Left colon (tissue), 2 donors: ENCODE measurements at regions not wholly inside any gene's neighbourhood (a gene's known extent, or its start where the extent isn't known, plus 50 kb on each side); places are given as distances from the start of the nearest gene placed in this dataset.

ENCODE experiments used
- ATAC-seq: fragments of 200-7000 bp; cut with Tn5 transposase; one replicate; pipeline ENCODE4 v1.9.1; 2020; ENCODE audit warnings: mild to moderate bottlenecking, moderate library complexity
- DNase-seq, 2 donors: peaks; one replicate each; pipeline ENCODE4 v3.0.0-alpha.2; 2020
- intact Hi-C, 2 donors: fragments of 100-400 bp; cut with DNase I in 1 of 2; cut with micrococcal nuclease in 1 of 2; formaldehyde crosslinking; loops; one replicate each; pipeline versions ENCODE4 v1.11.2 to v1.14.0; 2022; cut with DNase I, micrococcal nuclease
- donor health status: DM: no; HTN: no; CAD: no.
- donor health status: DM: yes; HTN: yes; CAD: no.

DNA sequence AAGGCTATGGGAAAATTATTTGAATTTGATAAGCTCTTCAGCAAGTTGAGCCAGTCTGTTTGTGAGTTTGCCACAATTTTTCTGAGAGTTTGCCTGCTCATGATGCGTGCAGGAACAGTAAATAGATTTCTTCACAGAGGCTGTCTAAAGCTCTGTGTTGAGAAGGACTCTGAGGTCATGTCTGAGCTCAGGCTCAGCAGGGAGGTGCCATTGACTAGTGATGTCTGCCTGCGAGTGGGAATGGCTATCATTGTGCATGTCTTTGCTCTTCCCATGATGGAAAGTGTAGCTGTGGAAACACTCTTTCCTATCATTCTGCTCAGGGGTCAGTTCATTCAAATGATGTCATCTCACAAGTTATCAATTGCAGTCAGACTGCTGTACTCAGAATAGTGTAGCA is 142.8 kb downstream of the RASEF start:
- DNase-seq (no peak), ATAC-seq (no peak)
- intact Hi-C loops, result no loop called here

GRCh38 chr9:82922686-82923085 is 140.3 kb downstream of the RASEF start:
- DNase-seq (no peak), ATAC-seq (no peak)
- intact Hi-C loops, result no loop called here

- ATAC-seq, result no peak
- no peak for DNase-seq
- intact Hi-C loops, result no loop called here
Observed at GRCh38 chr9:82923092-82923911, 139.6 kb downstream of the RASEF start.

GRCh38 chr9:82923912-82924605 is 138.9 kb downstream of the RASEF start:
- intact Hi-C loops, result no loop called here
- ATAC-seq (no peak), DNase-seq (no peak)
